HepG2 (cell line): ENCODE measurements at regions not wholly inside any gene's neighbourhood (a gene's known extent, or its start where the extent isn't known, plus 50 kb on each side); places are given as distances from the start of the nearest gene placed in this dataset.

Experiments
- ATAC-seq: fragments of 200-7000 bp; cut with Tn5 transposase; 3 replicates; pipeline ENCODE4 v1.9.1; 2020; ENCODE audit warnings: mild to moderate bottlenecking, moderate library complexity
- BruUV-seq: library from RNA; stranded (reverse); fragments of 400-500 nt; replicated peaks from 2 replicates; lab custom pipeline; 2021; lab: Mats Ljungman, UMichigan
- CTCF ChIA-PET: fragments of 300-600 bp; formaldehyde crosslinking; extraction: SDS; loops from one replicate; lab custom pipeline; 2021; ENCODE audit warnings: low total read pairs, inconsistent platforms, low intra/inter-chr PET ratio; lab: Yijun Ruan, JAX
- POLR2A ChIA-PET: fragments of 350-600 bp; sonication (Branson Sonifier 250); formaldehyde crosslinking; loops from one replicate; lab custom pipeline; 2020; ENCODE audit warnings: antibody characterized with exemption, inconsistent platforms; lab: Yijun Ruan, JAX
- DNase-seq: peaks from one replicate; pipeline ENCODE4 v3.0.0-alpha.2; 2015; ENCODE audit warnings: low spot score
- FAIRE-seq: peaks from 3 replicates; lab custom pipeline; 2011; peaks lifted over from hg19 to GRCh38; lab: Jason Lieb, UNC
- H2AFZ ChIP-seq: one replicate; pipeline ENCODE4 v1.6.1; 2011; ENCODE audit warnings: low read length, inconsistent platforms
- H3K27ac ChIP-seq: fragments of 300-600 bp; 3 replicates; pipeline ENCODE4 v1.8.0; 2011; ENCODE audit warnings: mixed run types, mild to moderate bottlenecking, mixed read lengths, low read length, inconsistent platforms; ENCODE audit not compliant: insufficient read depth; ENCODE audit errors: extremely low read length
- H3K27me3 ChIP-seq, 2 experiments: fragments of 200-600 bp in 1 of 2; 2 replicates in 1 of 2; 3 replicates in 1 of 2; pipeline versions ENCODE4 v1.6.0 to v1.8.0; 2011; ENCODE audit warnings: low read length in 2 of 2, mild to moderate bottlenecking in 2 of 2, moderate library complexity in 2 of 2, inconsistent platforms in 1 of 2; ENCODE audit not compliant: insufficient read depth in 2 of 2, control insufficient read depth in 1 of 2
- H3K36me3 ChIP-seq, 2 experiments: fragments of 200-600 bp in 1 of 2; replicated peaks in 1 of 2; 2 replicates in 1 of 2; 3 replicates in 1 of 2; pipeline versions ENCODE4 v1.5.1 to v1.8.0; 2011; ENCODE audit warnings: low read length in 2 of 2, inconsistent platforms in 1 of 2; ENCODE audit not compliant: insufficient read depth in 2 of 2, control insufficient read depth in 1 of 2
- H3K4me1 ChIP-seq: 2 replicates; pipeline ENCODE4 v1.5.1; 2012; ENCODE audit warnings: low read length, inconsistent platforms; ENCODE audit not compliant: insufficient read depth
- H3K4me2 ChIP-seq: 2 replicates; pipeline ENCODE4 v1.6.0; 2011; ENCODE audit warnings: low read depth, low read length, inconsistent platforms
- H3K4me3 ChIP-seq, 3 experiments: fragments of 200-600 bp in 1 of 3; sonication (generic), shearing (Covaris generic) in 1 of 3; replicated peaks in 1 of 3; 2 replicates each; pipeline ENCODE4 v1.5.1; 2011 to 2016; ENCODE audit warnings: low read length in 3 of 3, inconsistent platforms in 2 of 3, low read depth in 2 of 3, mild to moderate bottlenecking in 2 of 3, control low read depth in 1 of 3, mixed read lengths in 1 of 3; ENCODE audit not compliant: insufficient read depth in 1 of 3
- H3K79me2 ChIP-seq: one replicate; pipeline ENCODE4 v1.6.1; 2011; ENCODE audit warnings: low read length, inconsistent platforms; ENCODE audit not compliant: insufficient read depth
- H3K9ac ChIP-seq: 2 replicates; pipeline ENCODE4 v1.6.0; 2011; ENCODE audit warnings: mild to moderate bottlenecking, low read depth, low read length, inconsistent platforms; ENCODE audit not compliant: insufficient read depth
- H3K9me3 ChIP-seq: 2 replicates; pipeline ENCODE4 v1.5.1; 2012; ENCODE audit warnings: mild to moderate bottlenecking, low read length
- H4K20me1 ChIP-seq: 2 replicates; pipeline ENCODE4 v1.6.0; 2011; ENCODE audit warnings: inconsistent platforms, mild to moderate bottlenecking, low read length, moderate library complexity; ENCODE audit not compliant: insufficient read depth
- ELF4 ChIP-seq: sonication (generic); formaldehyde crosslinking; IDR thresholded peaks from 2 replicates; pipeline ENCODE4 v1.5.0; 2020; ENCODE audit warnings: missing genetic modification reagents, mild to moderate bottlenecking, moderate library complexity, borderline replicate concordance
- FOXK1 ChIP-seq: sonication (generic); formaldehyde crosslinking; IDR thresholded peaks from 2 replicates; pipeline ENCODE4 v1.4.0; 2020; ENCODE audit warnings: low read depth, missing genetic modification reagents, borderline replicate concordance
- HDAC1 ChIP-seq: sonication (generic); formaldehyde crosslinking; IDR thresholded peaks from 2 replicates; pipeline ENCODE4 v1.5.1; 2020; ENCODE audit warnings: mild to moderate bottlenecking, missing genetic modification reagents
- HOXA9 ChIP-seq: sonication (generic); formaldehyde crosslinking; IDR thresholded peaks from 2 replicates; pipeline ENCODE4 v1.8.1; 2022; ENCODE audit warnings: missing genetic modification reagents, mild to moderate bottlenecking, moderate library complexity, borderline replicate concordance
- NFATC3 ChIP-seq: sonication (generic); formaldehyde crosslinking; IDR thresholded peaks from 2 replicates; pipeline ENCODE4 v1.5.1; 2020; ENCODE audit warnings: mild to moderate bottlenecking, missing genetic modification reagents
- POGK ChIP-seq: sonication (generic); formaldehyde crosslinking; conservative IDR thresholded peaks from 2 replicates; pipeline ENCODE4 v1.8.0; 2022; ENCODE audit warnings: mild to moderate bottlenecking, moderate library complexity, missing genetic modification reagents
- REL ChIP-seq: sonication (generic); formaldehyde crosslinking; conservative IDR thresholded peaks from 2 replicates; pipeline ENCODE4 v1.8.0; 2022; ENCODE audit warnings: mild to moderate bottlenecking, missing genetic modification reagents, moderate library complexity
- SMAD1 ChIP-seq: sonication (generic); formaldehyde crosslinking; IDR thresholded peaks from 2 replicates; pipeline ENCODE4 v1.4.0; 2020; ENCODE audit warnings: missing genetic modification reagents, low read depth, mild to moderate bottlenecking, borderline replicate concordance
- SOX6 ChIP-seq, 2 experiments: fragments of 450-650 bp in 1 of 2; sonication (generic) in 1 of 2; formaldehyde crosslinking in 1 of 2; IDR thresholded peaks; 2 replicates each; pipeline versions ENCODE4 v1.4.0 to v1.6.1; 2017 to 2020; ENCODE audit warnings: antibody characterized with exemption in 1 of 2, mild to moderate bottlenecking in 1 of 2, missing genetic modification reagents in 1 of 2
- SRSF4 ChIP-seq: fragments of 200-400 bp; formaldehyde crosslinking; IDR thresholded peaks from one replicate; pipeline ENCODE4 v1.6.1; 2018; ENCODE audit warnings: mild to moderate bottlenecking, low read depth, low read length, moderate library complexity; ENCODE audit not compliant: poor library complexity, severe bottlenecking
- ZBTB46 ChIP-seq: sonication (generic); formaldehyde crosslinking; IDR thresholded peaks from 2 replicates; pipeline ENCODE4 v1.4.0; 2020; ENCODE audit warnings: mild to moderate bottlenecking, missing genetic modification reagents, borderline replicate concordance
- ZNF597 ChIP-seq: sonication (generic); formaldehyde crosslinking; IDR thresholded peaks from 2 replicates; pipeline ENCODE4 v1.5.0; 2020; ENCODE audit warnings: missing genetic modification reagents
- whole genome bisulfite sequencing: methylation state at CpG from one replicate; pipeline ENCODE4 v1.1.6; 2017; ENCODE audit warnings: low lambda C conversion rate; 5-methylcytosine and 5-hydroxymethylcytosine counted together
- in situ Hi-C: cut with HindIII; loops from 2 replicates; pipeline ENCODE4 v1.10.0; 2017; ENCODE audit warnings: low pct_unique_long_range_greater_than_20kb; ENCODE audit not compliant: extremely low pct_ligation_motif_present
- intact Hi-C: fragments of 100-400 bp; cut with micrococcal nuclease; formaldehyde crosslinking; loops from one replicate; pipeline ENCODE4 v1.10.0; 2022; ENCODE audit not compliant: unreplicated experiment

GRCh38 chr2:118510807-118511206, 336.6 kb downstream of the EN1 start:
- no peak for TF ChIP-seq SRSF4
- no peaks in the 10 kb centered on the region for H3K36me3 ChIP-seq
- H3K79me2 ChIP-seq = no peaks in the 10 kb centered on the region
- BruUV-seq = no TSS peak
- no peak overlapping the region for H3K9ac ChIP-seq
- H3K27ac ChIP-seq = no peak overlapping the region
- 39% methylated on average over 4 of the region's 4 CpGs for WGBS
- H3K27me3 ChIP-seq = no peaks in the 10 kb centered on the region
- H3K4me1 ChIP-seq = no peaks in the 10 kb centered on the region
- in situ Hi-C loops = no loop called here
- H2AFZ ChIP-seq = no peak overlapping the region
- no peak overlapping the region for H3K4me3 ChIP-seq
- no peak overlapping the region for H3K4me2 ChIP-seq
- intact Hi-C loops = no loop called here
- DNase-seq = no peak
- ATAC-seq = no peak
- FAIRE-seq = no peak
- no peaks in the 10 kb centered on the region for H4K20me1 ChIP-seq
- H3K9me3 ChIP-seq = peaks cover 8% of the 10 kb centered on the region; the same call in 1 of the 2 replicates
- ChIA-PET CTCF (no interaction called here), POLR2A (no interaction called here)

GRCh38 chr2:118509319-118510004, 338.0 kb downstream of the EN1 start:
- H3K4me3 ChIP-seq = no peak overlapping the region
- H3K79me2 ChIP-seq = no peaks in the 10 kb centered on the region
- 24% methylated on average over 7 of the region's 7 CpGs for WGBS
- no peak for FAIRE-seq
- no peaks in the 10 kb centered on the region for H3K36me3 ChIP-seq
- no peak for DNase-seq
- H4K20me1 ChIP-seq = no peaks in the 10 kb centered on the region
- intact Hi-C loops (no loop called here), in situ Hi-C loops (no loop called here)
- H3K4me2 ChIP-seq = no peak overlapping the region
- no peak overlapping the region for H3K9ac ChIP-seq
- ChIA-PET CTCF (no interaction called here), POLR2A (no interaction called here)
- no peaks in the 10 kb centered on the region for H3K27me3 ChIP-seq
- no TSS peak for BruUV-seq
- no peak for ATAC-seq
- peaks cover 3% of the 10 kb centered on the region; the same call in 1 of the 2 replicates for H3K9me3 ChIP-seq
- no peak overlapping the region for H2AFZ ChIP-seq
- no peak overlapping the region for H3K27ac ChIP-seq
- no peaks in the 10 kb centered on the region for H3K4me1 ChIP-seq
- no peak for TF ChIP-seq SOX6 (IDR thresholded peaks at IDR 0.05)
- TF ChIP-seq SOX6 (CRISPR knock-in tag; IDR thresholded peaks at IDR 0.05) = no peak
- no peak for TF ChIP-seq HDAC1 (CRISPR knock-in tag)
- TF ChIP-seq ELF4 (CRISPR knock-in tag) = no peak
- no peak for TF ChIP-seq REL (CRISPR knock-in tag)
- TF ChIP-seq ZBTB46 = no peak
- TF ChIP-seq POGK (CRISPR knock-in tag) = no peak
- no peak for TF ChIP-seq FOXK1 (CRISPR knock-in tag)
- no peak for TF ChIP-seq ZNF597 (CRISPR knock-in tag)
- TF ChIP-seq SMAD1 (CRISPR knock-in tag) = no peak
- no peak for TF ChIP-seq NFATC3 (CRISPR knock-in tag)
- no peak for TF ChIP-seq HOXA9 (CRISPR knock-in tag)
